HG02610 (cell line): ENCODE measurements at regions not wholly inside any gene's neighbourhood (a gene's known extent, or its start where the extent isn't known, plus 50 kb on each side); places are given as distances from the start of the nearest gene placed in this dataset.
"Not testable (repeated sequence)": the region's sequence is repeated elsewhere in the genome, so short reads cannot be mapped to it uniquely, and the experiment has no call there.

Experiments used
- ATAC-seq: cut with Tn5 transposase; IDR thresholded peaks from one replicate; pipeline ENCODE4 v1.9.1; 2021; ENCODE audit warnings: mild to moderate bottlenecking, moderate library complexity; ENCODE audit not compliant: unreplicated experiment

DNA sequence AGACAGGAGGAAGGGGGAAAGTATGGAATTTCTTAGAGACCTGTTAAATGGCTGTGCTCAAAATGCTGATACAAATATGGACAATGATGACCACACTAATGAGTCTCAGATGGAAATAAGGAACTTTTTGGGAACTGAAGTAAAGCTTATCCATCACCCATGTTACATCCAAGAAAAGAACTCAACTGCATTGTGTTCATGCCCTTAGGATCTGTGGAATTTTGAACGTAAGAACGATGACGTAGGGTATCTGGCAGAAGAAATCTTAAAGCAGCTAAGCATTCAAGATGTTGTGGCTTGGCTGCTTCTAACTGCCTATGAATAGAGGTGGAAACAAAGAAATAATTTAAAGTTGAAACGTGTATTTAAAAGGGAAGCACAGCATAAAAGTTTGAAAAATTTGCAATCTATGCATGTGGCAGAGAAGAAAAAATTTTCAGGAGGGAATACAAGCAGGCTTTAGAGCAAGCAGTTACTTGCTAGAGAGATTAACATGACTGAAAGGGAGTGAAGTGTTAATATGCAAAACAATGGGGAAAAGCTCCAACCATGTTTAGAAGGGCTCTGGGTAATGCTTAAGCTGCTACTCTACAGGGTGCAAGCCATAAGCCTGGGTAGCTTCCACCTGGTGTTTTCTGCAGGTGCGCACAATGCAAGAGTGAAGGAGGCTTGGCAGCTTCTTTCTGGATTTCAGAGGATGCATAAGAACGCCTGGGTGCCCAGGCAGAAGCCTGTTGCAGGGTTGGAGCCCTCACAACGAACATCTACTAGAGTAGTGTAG, 499.7 kb upstream of the SEMA3D start:
- ATAC-seq: no peak

DNA sequence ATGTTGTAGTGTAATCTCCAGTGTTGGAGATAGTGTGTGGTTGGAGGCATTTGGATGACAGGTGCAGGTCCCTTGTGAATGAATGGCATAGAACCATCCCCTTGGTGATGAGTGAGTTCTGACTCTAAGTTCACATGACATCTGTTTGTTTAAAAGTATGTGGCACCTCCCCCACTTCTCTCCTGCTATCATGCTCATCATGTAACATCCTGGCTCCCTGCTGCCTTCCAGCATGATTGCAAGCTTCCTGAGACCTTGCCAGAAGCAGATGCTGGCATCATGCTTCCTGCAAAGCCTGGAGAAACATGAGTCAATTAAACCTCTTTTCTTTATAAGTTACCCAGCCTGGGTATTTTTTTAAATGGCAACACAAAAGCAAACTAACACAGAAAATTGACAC, 499.0 kb upstream of the SEMA3D start:
- ATAC-seq: no peak

DNA sequence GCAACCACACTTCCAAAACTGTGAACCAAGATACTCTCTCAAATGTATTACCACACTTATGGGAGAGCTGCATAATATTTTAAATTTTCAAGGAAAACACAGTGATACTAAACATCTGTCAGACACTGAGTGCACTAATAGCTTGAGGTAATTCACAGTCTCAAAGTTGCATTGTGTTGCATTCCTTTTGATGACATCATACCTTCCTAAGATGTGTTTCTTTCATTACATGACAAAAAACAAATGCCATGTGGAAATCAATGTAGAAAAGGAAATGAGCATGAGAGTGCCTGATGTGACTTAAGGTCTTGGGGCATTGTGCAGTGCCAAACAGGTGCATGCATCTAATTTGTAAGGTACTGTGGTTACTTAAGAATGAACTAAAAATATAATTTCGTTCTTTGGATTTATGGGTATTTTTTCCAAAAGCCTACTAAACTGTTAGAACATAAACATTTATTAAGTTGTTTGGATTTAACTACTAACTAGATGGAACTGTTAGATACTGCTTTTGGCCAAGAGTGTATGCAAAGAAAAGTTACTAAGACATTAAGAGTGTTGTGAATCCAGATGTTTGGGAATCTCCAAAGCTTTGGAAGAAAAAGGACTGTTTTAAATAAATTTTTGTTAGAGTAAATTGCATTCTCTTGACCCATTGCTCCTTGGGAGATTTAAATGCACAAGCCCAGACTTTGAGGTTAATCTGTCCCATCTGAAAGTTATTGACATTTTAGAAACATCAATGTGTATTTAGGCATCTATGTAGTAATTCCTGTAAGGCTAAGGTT, 496.2 kb upstream of the SEMA3D start:
- ATAC-seq: no peak

DNA sequence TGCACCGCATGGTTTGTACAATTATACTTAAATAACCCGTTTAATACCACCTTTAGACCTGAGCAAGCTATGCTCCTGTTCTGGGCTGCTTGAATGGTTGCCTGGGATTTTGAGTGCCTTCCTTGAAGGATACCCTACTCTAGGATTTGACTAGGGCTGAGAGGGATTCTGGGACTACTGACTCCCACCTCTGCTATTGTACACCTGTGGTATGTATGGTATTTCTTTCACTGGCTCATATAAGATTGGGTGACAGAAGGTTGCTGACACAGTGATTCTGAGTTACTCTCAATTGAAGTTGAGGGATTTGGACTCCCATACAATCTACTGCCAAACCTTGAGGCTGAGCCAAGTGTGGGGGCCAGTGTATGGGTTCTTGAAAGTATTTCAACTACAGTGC, 494.4 kb upstream of the SEMA3D start:
- no peak for ATAC-seq

DNA sequence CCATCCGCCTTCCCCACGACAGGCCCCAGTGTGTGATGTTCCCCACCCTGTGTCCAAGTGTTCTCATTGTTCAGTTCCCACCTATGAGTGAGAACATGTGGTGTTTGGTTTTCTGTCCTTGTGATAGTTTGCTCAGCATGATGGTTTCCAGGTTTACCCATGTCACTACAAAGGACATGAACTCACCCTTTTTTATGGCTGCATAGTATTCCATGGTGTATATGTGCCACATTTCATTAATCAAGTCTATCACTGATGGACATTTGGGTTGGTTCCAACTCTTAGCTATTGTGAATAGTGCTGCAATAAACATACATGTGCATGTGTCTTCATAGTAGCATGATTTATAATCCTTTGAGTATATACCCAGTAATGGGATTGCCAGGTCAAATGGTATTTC, 488.2 kb upstream of the SEMA3D start:
- not testable (repeated sequence) for ATAC-seq

DNA sequence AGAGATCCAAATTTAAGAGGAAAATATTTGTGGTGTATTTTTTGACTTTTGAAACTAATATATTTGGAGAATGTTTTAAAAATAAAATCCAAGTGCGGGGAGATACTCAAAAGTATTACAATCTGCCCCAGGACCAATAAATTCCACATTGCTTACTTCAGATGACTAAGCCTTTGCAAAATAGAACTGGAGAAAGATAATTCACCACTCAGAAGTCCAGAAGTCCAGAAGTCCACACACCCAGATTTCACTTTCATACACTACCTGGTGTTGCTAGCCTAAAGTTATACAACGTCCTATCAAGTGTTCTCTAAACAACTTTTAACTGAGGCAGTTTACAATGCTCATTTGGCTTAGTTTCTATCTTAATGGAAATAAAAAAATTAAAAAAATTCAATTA, 487.0 kb upstream of the SEMA3D start:
- ATAC-seq: no peak

DNA sequence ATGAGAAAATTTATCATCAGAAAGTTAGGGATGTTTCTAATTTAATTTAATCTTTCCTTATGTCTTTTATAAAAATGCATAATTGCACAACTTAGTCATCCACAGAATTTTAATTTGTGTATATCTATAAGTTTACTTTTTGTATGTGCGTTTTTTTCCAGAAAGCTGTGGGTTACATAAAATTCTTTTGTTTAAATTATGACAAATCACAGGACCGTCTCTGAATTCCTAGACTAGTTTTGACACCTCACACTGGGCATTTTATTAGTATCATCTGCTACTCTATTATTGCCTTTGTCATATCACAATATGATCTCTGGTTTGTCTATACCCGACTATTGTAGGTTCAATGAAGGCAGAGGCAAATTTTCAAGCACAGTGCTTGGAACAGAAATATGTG, 482.4 kb upstream of the SEMA3D start:
- ATAC-seq: no peak

DNA sequence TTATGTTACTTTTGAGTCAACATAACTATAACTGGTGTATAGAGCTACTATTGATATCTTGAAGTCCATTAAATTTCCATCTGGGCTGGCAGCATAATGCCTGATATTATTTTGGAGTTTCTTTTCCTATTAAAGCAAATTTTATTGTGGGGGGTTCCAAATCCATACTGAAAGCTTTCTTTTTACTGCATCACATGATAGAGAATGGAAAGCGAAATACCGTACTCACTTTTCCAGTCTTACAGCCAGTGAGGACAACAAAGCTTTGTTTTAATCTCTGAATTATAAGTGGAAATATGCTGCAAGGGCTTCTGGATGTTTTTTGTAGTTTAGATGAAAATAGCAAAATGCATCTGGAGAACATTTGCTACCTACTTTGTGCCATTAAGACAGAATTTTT, 477.5 kb upstream of the SEMA3D start:
- ATAC-seq: no peak

DNA sequence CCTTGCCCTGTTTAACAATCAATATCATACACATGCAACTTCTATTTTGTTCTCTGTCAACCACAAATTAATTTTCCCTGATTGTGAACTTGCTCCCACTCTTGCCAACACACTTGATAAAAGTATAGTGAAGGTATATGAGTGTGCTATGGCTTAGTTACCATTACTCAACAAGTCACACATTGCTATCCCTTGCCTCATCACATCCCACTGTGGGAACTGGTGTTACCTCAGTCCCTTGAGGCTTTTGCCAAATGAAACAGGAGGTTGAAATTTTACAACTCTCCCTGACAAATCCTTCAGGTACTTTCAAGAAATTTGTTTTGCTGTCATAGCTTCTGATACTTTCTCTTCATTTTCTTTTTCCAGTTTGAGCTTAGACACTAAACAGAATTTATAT, 472.5 kb upstream of the SEMA3D start:
- ATAC-seq: no peak

DNA sequence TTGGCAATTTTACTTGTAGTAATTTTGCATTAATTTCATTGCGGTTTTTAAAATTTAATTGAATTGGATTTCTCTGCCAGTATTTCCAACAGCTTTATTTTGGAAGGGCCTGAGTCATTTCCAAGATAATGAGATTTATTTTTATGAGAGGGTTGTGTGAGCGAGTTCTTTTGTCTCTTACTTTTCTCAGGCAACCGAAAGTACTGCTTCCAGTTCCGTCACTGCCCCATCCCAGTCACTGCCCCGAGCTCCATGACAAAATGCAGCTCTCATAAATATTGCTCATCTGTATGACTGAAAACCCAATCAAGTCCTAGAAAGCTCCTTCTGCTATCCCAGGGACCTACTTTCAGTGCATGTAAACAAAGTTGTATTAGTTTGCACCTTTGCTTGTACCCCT, 468.4 kb upstream of the SEMA3D start:
- no peak for ATAC-seq

DNA sequence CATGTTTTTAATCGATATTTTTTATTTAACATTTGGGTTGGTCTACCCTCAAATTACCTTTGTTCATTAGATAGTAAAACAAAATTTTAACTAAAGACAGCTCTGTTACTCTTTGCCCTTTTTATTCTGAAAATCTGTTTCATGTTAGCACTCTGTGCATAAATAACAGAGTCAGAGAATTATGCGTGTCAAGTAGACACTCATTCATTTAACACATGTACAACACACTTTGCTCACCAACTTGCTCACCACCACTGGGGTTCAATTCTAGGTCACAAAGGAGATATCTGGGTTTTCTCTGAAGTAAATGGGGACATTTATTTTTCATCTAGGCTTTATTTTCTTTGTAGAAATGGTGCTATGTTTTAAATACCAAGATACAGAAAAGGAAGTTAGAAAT, 457.4 kb upstream of the SEMA3D start:
- no peak for ATAC-seq

DNA sequence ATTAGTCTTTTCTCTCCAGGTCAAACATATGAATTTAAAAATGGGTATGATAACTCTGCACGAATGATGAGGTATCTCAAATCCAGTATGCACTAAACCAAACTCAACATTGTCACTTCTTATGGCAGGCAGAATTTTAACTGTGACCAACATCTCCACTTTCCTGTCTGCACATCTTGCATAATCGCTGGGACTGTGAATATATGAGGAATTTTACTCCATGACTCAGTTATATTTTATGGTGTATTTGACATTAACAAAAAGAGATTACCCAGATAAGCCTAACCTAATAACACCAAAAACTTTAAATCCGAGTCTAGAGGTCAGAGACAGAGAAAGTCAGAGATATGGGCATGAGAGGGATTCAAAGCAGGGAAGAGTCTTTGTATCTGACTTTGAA, 454.5 kb upstream of the SEMA3D start:
- no peak for ATAC-seq

DNA sequence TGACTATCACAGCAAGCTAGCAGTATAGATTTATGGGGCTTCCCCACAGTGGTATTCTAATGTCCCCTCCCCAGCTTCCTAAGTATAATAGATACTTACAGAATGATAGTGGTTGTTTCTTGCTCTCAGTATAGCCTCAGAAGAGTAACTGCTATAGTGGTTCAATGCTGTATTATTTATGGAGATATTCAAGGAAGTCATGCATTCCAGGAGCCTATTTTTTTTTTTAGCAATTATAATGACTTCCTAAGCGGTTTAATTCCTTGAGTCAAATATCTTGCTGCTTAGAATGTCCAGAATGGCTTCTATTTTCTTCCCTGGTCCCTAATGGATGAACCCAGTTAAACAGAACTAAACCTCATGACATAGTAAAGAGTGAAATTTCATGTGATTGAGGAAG, 451.5 kb upstream of the SEMA3D start:
- ATAC-seq: no peak

DNA sequence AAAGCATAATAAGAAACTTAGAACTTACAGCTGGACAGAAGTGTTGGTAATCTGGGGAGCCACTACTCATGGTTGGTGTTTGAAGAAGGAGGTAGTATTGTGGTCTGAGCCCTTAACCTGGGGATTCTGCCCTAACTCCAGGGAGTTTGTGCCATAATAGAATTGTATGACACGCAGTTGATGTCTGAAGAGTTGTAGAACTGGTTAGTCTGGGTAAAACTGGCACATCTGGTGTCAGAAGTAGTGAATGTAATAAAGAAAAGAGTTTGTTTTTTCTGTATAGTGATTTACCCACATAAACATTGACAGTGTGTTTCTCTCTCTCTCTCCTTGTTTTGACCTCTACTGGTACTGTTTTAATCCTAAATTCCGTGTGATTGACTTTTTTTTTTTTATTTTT, 448.1 kb upstream of the SEMA3D start:
- no peak for ATAC-seq

DNA sequence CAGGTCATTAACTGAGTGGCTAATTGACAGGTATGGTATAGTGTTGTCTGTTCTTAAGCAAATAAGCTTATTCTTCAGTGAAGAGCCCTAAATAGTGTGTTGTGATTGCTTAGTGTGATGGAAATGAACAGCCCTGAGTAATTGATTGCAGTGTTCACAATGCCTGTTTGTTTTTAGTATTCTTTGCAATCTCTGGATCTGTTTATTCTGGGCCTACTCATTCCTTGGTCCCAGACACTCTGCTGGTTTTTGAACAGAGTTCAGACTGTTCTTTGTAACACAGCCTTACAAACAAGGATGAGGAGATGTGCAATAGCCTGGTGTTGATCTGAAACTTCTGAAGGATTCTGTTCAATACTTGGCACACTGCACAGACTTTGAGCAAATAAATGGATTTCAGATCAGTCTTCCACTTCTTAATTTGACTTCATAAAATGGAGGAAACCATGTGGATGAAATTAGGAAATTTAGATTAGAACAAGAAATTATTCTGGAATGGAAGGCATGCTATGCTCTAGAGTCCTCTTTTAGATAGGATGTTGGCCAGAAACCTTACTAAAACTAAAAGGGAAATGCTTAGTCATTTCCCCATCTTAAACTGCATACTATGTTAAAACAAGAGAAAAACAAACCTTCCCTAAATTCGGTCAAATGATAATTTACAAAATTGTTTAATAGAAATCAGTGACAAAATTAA, 444.2 kb upstream of the SEMA3D start:
- ATAC-seq: no peak

DNA sequence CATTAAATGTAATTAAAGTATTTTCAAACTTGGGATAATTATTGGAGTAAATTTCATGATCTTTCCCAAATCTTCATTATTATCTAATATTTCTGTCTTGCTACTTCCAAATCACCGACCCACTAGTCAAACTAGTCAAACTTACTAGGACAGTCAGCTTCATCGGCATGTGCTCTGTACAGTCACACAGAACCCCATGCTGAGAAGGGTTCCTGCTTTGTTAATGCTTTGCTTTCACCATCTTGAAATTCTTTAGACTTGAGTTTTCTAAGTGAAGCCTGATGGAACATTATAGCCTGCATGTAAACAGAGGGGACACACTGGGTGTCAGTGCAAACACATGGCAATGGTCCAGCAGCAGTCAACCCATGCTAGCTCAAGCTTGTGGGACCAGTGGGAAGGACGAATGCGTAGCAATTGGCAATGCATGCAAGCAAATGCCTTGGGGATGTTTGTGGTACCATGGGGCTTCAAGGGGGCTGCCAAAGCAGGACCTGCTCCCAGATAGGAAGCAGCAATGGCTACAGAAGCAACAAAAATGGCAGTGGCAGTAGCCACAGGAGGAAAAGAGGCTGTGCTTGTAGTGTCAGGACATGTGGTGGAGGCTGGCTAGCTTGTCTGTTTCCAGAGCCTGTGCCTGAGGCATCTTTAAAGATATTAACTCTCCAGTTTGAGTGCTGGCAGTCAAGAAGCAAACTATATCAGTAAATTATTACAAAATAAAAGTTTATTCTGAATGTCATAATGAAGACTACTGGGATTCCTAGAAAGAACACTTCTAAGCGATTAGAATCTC, 441.1 kb upstream of the SEMA3D start:
- ATAC-seq: no peak

DNA sequence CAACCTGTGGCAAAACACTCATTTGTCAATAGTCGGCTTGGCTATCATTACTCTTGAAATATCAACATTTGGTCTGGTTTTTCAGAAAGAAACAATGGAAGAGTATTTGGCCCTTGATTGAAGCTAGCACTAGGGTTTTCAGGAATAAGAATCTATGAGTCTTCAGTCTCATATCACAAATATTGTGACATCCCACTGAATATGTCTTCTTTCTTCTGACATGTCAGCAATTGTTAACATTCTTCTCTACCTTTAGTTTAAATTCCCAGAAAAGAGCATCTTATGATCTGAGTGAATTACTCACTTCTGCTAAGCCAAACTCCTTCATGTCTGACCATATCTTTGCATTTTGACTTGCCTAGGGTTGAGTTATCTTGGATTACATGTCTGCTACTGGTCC, 435.2 kb upstream of the SEMA3D start:
- no peak for ATAC-seq

DNA sequence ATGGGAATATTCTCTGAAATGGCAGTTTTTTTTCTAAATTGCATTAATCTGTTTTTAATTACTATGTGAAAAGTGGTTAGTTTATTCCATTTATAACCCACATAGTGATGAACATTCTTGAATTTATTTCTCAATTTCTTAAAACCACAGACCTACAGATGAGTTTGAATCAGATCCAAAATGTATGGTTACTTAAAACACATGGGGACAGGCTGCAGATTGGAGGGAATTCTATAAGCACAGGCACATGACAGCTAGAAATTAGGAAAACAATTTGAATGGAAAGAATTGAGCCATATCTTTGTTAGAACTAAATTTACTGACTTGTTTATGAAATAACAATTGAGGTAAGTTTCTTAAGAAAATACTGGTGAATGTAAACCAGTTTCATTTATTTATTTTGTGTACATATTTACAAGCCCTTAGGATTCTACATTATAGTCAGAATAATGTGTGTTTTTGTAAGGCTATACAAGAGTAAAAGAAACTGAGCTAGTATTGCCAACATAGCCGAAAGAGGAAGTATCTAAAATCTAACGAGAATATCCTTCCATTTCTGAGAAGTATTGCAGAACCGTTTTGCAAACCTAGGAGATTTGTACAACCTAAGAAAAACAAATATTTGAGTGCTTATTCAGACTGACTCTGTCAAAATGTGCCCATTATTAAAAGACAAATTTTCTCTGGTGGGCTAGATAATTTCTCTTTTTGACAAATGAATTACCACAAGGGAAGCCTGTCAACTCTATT, 434.3 kb upstream of the SEMA3D start:
- ATAC-seq: no peak

DNA sequence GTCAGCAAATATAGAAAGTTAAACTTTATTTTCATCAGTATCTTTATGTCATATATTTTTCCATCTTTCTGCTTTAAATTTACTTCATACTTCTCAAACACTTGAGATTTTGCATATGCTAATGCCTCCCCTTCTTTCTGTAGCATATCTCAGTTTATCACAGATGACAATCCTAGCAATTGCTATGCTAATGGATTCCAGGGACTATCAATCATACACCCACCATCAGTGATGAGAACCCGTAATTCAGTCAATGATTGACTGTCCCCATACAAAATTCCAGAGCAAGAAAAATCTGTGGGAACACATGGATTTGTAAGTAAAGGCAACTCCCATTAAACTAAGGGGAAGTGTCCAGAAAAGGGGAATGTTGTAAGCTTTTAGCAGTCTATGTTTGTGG, 432.4 kb upstream of the SEMA3D start:
- ATAC-seq: no peak

DNA sequence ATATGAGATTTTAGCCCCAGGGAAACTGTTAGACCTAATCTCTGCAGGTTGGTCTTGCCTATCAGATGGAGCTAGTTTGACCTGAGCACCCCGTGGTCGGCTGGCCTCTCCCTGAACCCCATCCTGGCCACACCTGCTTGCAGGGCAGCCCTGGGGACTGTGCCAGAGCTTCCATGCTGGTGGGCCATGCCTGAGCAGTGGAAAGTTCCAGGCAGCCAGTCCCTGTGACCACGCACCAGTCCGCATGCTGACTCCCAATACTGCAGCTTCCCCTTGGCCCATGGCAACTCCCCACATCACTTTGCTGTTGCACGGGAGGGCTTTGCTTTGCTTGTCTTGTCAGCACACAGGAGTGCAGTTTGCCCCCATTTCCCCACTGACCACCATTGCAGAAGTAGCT, 427.8 kb upstream of the SEMA3D start:
- no peak for ATAC-seq
